ENCODE measurements at regions not wholly inside any gene's neighbourhood (a gene's known extent, or its start where the extent isn't known, plus 50 kb on each side); places are given as distances from the start of the nearest gene placed in this dataset.

GRCh38 chr19:27765912-27766725, 1446.8 kb downstream of the UQCRFS1 start:
- no peak for TF ChIP-seq POLR2A (IDR thresholded peaks at IDR 0.05)
- TF ChIP-seq CTCF (IDR thresholded peaks at IDR 0.05) = no peak

Measured in heart left ventricle (tissue), 13 donors.